ENCODE measurements at regions not wholly inside any gene's neighbourhood (a gene's known extent, or its start where the extent isn't known, plus 50 kb on each side); places are given as distances from the start of the nearest gene placed in this dataset.

- no peak for DNase-seq
- Histone ChIP-seq H3K36me3 (replicated peaks in 1 of 2; ENCODE audit: control extremely low read depth in 1 of 2, control insufficient read depth in 1 of 2, extremely low read depth in 1 of 2, insufficient read depth in 2 of 2, low read length in 1 of 2) (no peaks in the 10 kb centered on the region), H3K79me2 (ENCODE audit: control insufficient read depth, insufficient read depth, low read length) (no peaks in the 10 kb centered on the region), H3K4me2 (replicated peaks; ENCODE audit: low read depth, low read length, poor library complexity, severe bottlenecking) (no peak overlapping the region), H3K27me3 (replicated peaks in 1 of 4; ENCODE audit: control extremely low read depth in 1 of 4, control insufficient read depth in 3 of 4, insufficient read depth in 4 of 4, low read length in 3 of 4) (no peaks in the 10 kb centered on the region), H3K27ac (ENCODE audit: low read length in 2 of 2) (no peak overlapping the region), H2AFZ (ENCODE audit: insufficient read depth, low read depth, low read length, poor library complexity, severe bottlenecking) (no peak overlapping the region), H4K20me1 (ENCODE audit: control insufficient read depth, insufficient read depth, low read length, poor library complexity, severe bottlenecking) (no peaks in the 10 kb centered on the region), H3K4me1 (ENCODE audit: control insufficient read depth in 2 of 2, insufficient read depth in 2 of 2, low read length in 2 of 2) (no peaks in the 10 kb centered on the region), H3K9ac (ENCODE audit: low read length) (no peak overlapping the region), H3K4me3 (ENCODE audit: control extremely low read depth in 1 of 5, extremely low read depth in 1 of 5, insufficient read depth in 1 of 5, low read depth in 2 of 5, low read length in 4 of 5) (no peak overlapping the region), H3K9me3 (ENCODE audit: control extremely low read depth in 1 of 3, control insufficient read depth in 2 of 3, insufficient read depth in 1 of 3, low read length in 2 of 3) (no peaks in the 10 kb centered on the region)
- Mint-ChIP-seq H3K4me1 (no peaks in the 10 kb centered on the region), H3K4me3 (no peak overlapping the region), H3K27me3 (peaks cover 2% of the 10 kb centered on the region), H3K9me3 (ENCODE audit: insufficient read depth) (no peaks in the 10 kb centered on the region), H3K27ac (no peak overlapping the region)
- no CpG with 5 or more reads among the region's 1 CpG for WGBS (ENCODE audit: insufficient coverage)
- ChIA-PET CTCF (no interaction called here), POLR2A (no interaction called here)
- TF ChIP-seq EZH2 (IDR thresholded peaks at IDR 0.05; ENCODE audit: borderline replicate concordance, insufficient read depth, low read depth, low read length, poor library complexity, severe bottlenecking), result no peak
- TF ChIP-seq, protein P1, sequence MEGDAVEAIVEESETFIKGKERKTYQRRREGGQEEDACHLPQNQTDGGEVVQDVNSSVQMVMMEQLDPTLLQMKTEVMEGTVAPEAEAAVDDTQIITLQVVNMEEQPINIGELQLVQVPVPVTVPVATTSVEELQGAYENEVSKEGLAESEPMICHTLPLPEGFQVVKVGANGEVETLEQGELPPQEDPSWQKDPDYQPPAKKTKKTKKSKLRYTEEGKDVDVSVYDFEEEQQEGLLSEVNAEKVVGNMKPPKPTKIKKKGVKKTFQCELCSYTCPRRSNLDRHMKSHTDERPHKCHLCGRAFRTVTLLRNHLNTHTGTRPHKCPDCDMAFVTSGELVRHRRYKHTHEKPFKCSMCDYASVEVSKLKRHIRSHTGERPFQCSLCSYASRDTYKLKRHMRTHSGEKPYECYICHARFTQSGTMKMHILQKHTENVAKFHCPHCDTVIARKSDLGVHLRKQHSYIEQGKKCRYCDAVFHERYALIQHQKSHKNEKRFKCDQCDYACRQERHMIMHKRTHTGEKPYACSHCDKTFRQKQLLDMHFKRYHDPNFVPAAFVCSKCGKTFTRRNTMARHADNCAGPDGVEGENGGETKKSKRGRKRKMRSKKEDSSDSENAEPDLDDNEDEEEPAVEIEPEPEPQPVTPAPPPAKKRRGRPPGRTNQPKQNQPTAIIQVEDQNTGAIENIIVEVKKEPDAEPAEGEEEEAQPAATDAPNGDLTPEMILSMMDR (IDR thresholded peaks at IDR 0.05), result no peak
- no peak for ATAC-seq (ENCODE audit: low read depth)
- intact Hi-C loops (cut with micrococcal nuclease), result no loop called here
Measured at GRCh38 chr12:23290627-23291330, 658.7 kb downstream of the SOX5 start.

DNA sequence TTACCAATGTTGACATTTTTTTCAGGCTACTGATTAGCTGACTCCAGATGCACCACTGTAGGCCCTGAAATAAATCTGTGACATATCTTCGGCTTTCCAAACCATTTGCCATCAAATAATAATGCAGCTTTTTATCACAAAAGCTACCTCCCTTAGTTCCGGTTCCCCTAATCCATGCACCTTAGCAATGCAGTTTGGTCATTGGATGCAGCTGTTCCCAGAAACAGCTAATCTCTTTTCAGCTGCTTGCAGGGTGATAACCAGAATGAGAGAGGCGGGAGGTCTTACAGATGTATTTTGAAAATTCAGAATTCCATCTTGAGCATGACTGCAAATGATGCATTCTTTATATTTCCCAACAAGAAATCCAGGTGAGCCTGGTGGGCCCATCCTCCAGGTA is 646.2 kb downstream of the SOX5 start:
- no peak for DNase-seq
- no peak overlapping the region for H3K4me3 Mint-ChIP-seq
- 86% methylated on average over 1 of the region's 3 CpGs for WGBS (ENCODE audit: insufficient coverage)
- H3K27ac Mint-ChIP-seq, result no peak overlapping the region
- ChIA-PET POLR2A (no interaction called here), CTCF (no interaction called here)
- no peak for TF ChIP-seq EZH2 (IDR thresholded peaks at IDR 0.05; ENCODE audit: borderline replicate concordance, insufficient read depth, low read depth, low read length, poor library complexity, severe bottlenecking)
- TF ChIP-seq, protein P1 (IDR thresholded peaks at IDR 0.05), result no peak
- H3K4me1 Mint-ChIP-seq, result no peaks in the 10 kb centered on the region
- H3K9me3 ChIP-seq (ENCODE audit: control extremely low read depth in 1 of 3, control insufficient read depth in 2 of 3, insufficient read depth in 1 of 3, low read length in 2 of 3), result no peaks in the 10 kb centered on the region
- no peak for ATAC-seq (ENCODE audit: low read depth)
- no peak overlapping the region for H2AFZ ChIP-seq (ENCODE audit: insufficient read depth, low read depth, low read length, poor library complexity, severe bottlenecking)
- H3K36me3 ChIP-seq (replicated peaks in 1 of 2; ENCODE audit: control extremely low read depth in 1 of 2, control insufficient read depth in 1 of 2, extremely low read depth in 1 of 2, insufficient read depth in 2 of 2, low read length in 1 of 2), result no peaks in the 10 kb centered on the region
- H3K4me3 ChIP-seq (ENCODE audit: control extremely low read depth in 1 of 5, extremely low read depth in 1 of 5, insufficient read depth in 1 of 5, low read depth in 2 of 5, low read length in 4 of 5), result no peak overlapping the region
- H3K4me2 ChIP-seq (replicated peaks; ENCODE audit: low read depth, low read length, poor library complexity, severe bottlenecking), result no peak overlapping the region
- intact Hi-C loops (cut with micrococcal nuclease), result no loop called here
- no peak overlapping the region for H3K9ac ChIP-seq (ENCODE audit: low read length)
- no peak overlapping the region for H3K27ac ChIP-seq (ENCODE audit: low read length in 2 of 2)
- no peaks in the 10 kb centered on the region for H3K27me3 ChIP-seq (replicated peaks in 1 of 4; ENCODE audit: control extremely low read depth in 1 of 4, control insufficient read depth in 3 of 4, insufficient read depth in 4 of 4, low read length in 3 of 4)
- H4K20me1 ChIP-seq (ENCODE audit: control insufficient read depth, insufficient read depth, low read length, poor library complexity, severe bottlenecking), result no peaks in the 10 kb centered on the region
- H3K4me1 ChIP-seq (ENCODE audit: control insufficient read depth in 2 of 2, insufficient read depth in 2 of 2, low read length in 2 of 2), result no peaks in the 10 kb centered on the region
- no peaks in the 10 kb centered on the region for H3K79me2 ChIP-seq (ENCODE audit: control insufficient read depth, insufficient read depth, low read length)
- H3K27me3 Mint-ChIP-seq, result no peaks in the 10 kb centered on the region
- no peaks in the 10 kb centered on the region for H3K9me3 Mint-ChIP-seq (ENCODE audit: insufficient read depth)

All from B cell (primary cell).